ENCODE measurements at regions not wholly inside any gene's neighbourhood (a gene's known extent, or its start where the extent isn't known, plus 50 kb on each side); places are given as distances from the start of the nearest gene placed in this dataset.

DNA sequence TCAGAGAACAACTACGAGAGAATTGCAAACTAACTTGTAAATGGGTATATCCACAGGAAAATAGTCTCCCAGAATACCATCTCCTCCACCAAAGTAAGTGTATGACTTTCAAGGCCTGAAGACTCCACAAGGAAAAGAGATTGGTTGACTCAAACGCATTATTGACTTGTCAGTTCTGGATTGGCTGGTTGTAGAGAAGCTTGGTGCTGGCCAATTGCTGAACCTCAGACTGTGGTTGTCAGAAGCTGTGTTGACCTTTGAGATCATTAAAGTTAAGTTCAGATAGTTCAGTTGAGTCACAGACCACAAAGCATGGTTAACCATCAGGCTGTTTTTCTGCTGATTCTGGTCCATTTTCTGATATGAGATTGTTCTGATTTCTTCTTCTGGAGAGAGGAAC is 388.3 kb downstream of the BMP2 start:
- TF ChIP-seq POLR2A (IDR thresholded peaks at IDR 0.05), result no peak
- TF ChIP-seq, protein P1, sequence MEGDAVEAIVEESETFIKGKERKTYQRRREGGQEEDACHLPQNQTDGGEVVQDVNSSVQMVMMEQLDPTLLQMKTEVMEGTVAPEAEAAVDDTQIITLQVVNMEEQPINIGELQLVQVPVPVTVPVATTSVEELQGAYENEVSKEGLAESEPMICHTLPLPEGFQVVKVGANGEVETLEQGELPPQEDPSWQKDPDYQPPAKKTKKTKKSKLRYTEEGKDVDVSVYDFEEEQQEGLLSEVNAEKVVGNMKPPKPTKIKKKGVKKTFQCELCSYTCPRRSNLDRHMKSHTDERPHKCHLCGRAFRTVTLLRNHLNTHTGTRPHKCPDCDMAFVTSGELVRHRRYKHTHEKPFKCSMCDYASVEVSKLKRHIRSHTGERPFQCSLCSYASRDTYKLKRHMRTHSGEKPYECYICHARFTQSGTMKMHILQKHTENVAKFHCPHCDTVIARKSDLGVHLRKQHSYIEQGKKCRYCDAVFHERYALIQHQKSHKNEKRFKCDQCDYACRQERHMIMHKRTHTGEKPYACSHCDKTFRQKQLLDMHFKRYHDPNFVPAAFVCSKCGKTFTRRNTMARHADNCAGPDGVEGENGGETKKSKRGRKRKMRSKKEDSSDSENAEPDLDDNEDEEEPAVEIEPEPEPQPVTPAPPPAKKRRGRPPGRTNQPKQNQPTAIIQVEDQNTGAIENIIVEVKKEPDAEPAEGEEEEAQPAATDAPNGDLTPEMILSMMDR (IDR thresholded peaks at IDR 0.05), result no peak
